OCI-LY3 (cell line): ENCODE measurements at regions not wholly inside any gene's neighbourhood (a gene's known extent, or its start where the extent isn't known, plus 50 kb on each side); places are given as distances from the start of the nearest gene placed in this dataset.

Experiments
- H2AFZ ChIP-seq: fragments of 200-600, 300-600 bp; shearing (Covaris generic); 2 replicates; pipeline ENCODE4 v1.6.0; 2014; ENCODE audit warnings: antibody characterized with exemption, low read depth, low read length
- H3K27ac ChIP-seq: fragments of 200-600, 300-600 bp; sonication (generic); 2 replicates; pipeline ENCODE4 v1.5.1; 2014; ENCODE audit warnings: mild to moderate bottlenecking, low read length, moderate library complexity, mixed read lengths
- H3K27me3 ChIP-seq: fragments of 200-600, 300-600 bp; sonication (generic); 2 replicates; pipeline ENCODE4 v1.6.1; 2014; ENCODE audit warnings: low read depth, low read length, mixed read lengths
- H3K36me3 ChIP-seq: fragments of 200-600, 300-600 bp; sonication (generic); replicated peaks from 2 replicates; pipeline ENCODE3; 2014; ENCODE audit warnings: low read depth, low read length, mixed read lengths
- H3K4me1 ChIP-seq: fragments of 300-600, 200-600 bp; sonication (generic); 2 replicates; pipeline ENCODE4 v1.6.1; 2014; ENCODE audit warnings: low read length, mixed read lengths
- H3K4me2 ChIP-seq: fragments of 200-600, 300-600 bp; sonication (generic); 2 replicates; pipeline ENCODE4 v1.6.1; 2014; ENCODE audit warnings: low read length, mixed read lengths
- H3K4me3 ChIP-seq: fragments of 300-600, 200-600 bp; sonication (generic); 2 replicates; pipeline ENCODE4 v1.5.1; 2014; ENCODE audit warnings: antibody characterized with exemption, mild to moderate bottlenecking, low read length, moderate library complexity
- H3K79me2 ChIP-seq: fragments of 300-600, 200-600 bp; shearing (Covaris generic); 2 replicates; pipeline ENCODE4 v1.6.1; 2014; ENCODE audit warnings: mild to moderate bottlenecking, low read length, mixed read lengths
- H3K9ac ChIP-seq: fragments of 300-600, 200-600 bp; shearing (Covaris generic); 2 replicates; pipeline ENCODE4 v1.6.0; 2014; ENCODE audit warnings: mild to moderate bottlenecking, low read length, moderate library complexity
- H3K9me3 ChIP-seq: fragments of 200-600, 300-600 bp; shearing (Covaris generic); 2 replicates; pipeline ENCODE4 v1.6.1; 2014; ENCODE audit warnings: low read length, mixed read lengths; ENCODE audit not compliant: insufficient read depth
- H4K20me1 ChIP-seq: fragments of 200-600, 300-600 bp; sonication (generic); 2 replicates; pipeline ENCODE4 v1.6.1; 2016; ENCODE audit warnings: low read length, mixed read lengths; ENCODE audit not compliant: insufficient read depth
- CTCF ChIP-seq: fragments of 200-600, 300-600 bp; sonication (generic); IDR thresholded peaks from 2 replicates; pipeline ENCODE4 v1.5.1; 2014; ENCODE audit warnings: antibody characterized with exemption, low read length, low read depth
- EZH2phosphoT487 ChIP-seq: fragments of 200-600 bp; shearing (Covaris generic); IDR thresholded peaks from 2 replicates; pipeline ENCODE4 v1.6.1; 2018; ENCODE audit warnings: antibody characterized with exemption, mixed run types, low read depth

GRCh38 chr9:135373820-135374219 lies 105.8 kb upstream of the PPP1R26 start:
- TF ChIP-seq CTCF (no peak), EZH2phosphoT487 (no peak)
- Histone ChIP-seq H3K4me3 (no peak overlapping the region), H3K36me3 (no peaks in the 10 kb centered on the region), H3K79me2 (no peaks in the 10 kb centered on the region), H3K9ac (no peak overlapping the region), H3K9me3 (no peaks in the 10 kb centered on the region), H4K20me1 (no peaks in the 10 kb centered on the region), H3K27me3 (no peaks in the 10 kb centered on the region), H2AFZ (no peak overlapping the region), H3K27ac (no peak overlapping the region), H3K4me1 (no peaks in the 10 kb centered on the region), H3K4me2 (no peak overlapping the region)

- no peak overlapping the region for H3K4me2 ChIP-seq
- no peaks in the 10 kb centered on the region for H4K20me1 ChIP-seq
- no peaks in the 10 kb centered on the region for H3K36me3 ChIP-seq
- no peak overlapping the region for H2AFZ ChIP-seq
- no peak for TF ChIP-seq CTCF
- TF ChIP-seq EZH2phosphoT487, result no peak
- H3K27ac ChIP-seq, result no peak overlapping the region
- H3K4me3 ChIP-seq, result no peak overlapping the region
- no peaks in the 10 kb centered on the region for H3K79me2 ChIP-seq
- no peak overlapping the region for H3K9ac ChIP-seq
- H3K4me1 ChIP-seq, result no peaks in the 10 kb centered on the region
- no peaks in the 10 kb centered on the region for H3K27me3 ChIP-seq
- H3K9me3 ChIP-seq, result no peaks in the 10 kb centered on the region
Observed at GRCh38 chr9:135374591-135374990, 105.0 kb upstream of the PPP1R26 start.

GRCh38 chr9:135375001-135375400 lies 104.6 kb upstream of the PPP1R26 start:
- Histone ChIP-seq H2AFZ (no peak overlapping the region), H3K79me2 (no peaks in the 10 kb centered on the region), H3K4me3 (no peak overlapping the region), H3K4me1 (no peaks in the 10 kb centered on the region), H3K9ac (no peak overlapping the region), H3K36me3 (no peaks in the 10 kb centered on the region), H4K20me1 (no peaks in the 10 kb centered on the region), H3K27me3 (no peaks in the 10 kb centered on the region), H3K4me2 (no peak overlapping the region), H3K27ac (no peak overlapping the region), H3K9me3 (no peaks in the 10 kb centered on the region)
- TF ChIP-seq CTCF, result no peak
- TF ChIP-seq EZH2phosphoT487, result no peak

GRCh38 chr9:135376511-135377265 lies 102.9 kb upstream of the PPP1R26 start:
- no peak overlapping the region for H2AFZ ChIP-seq
- H4K20me1 ChIP-seq, result no peaks in the 10 kb centered on the region
- no peaks in the 10 kb centered on the region for H3K36me3 ChIP-seq
- no peaks in the 10 kb centered on the region for H3K27me3 ChIP-seq
- TF ChIP-seq EZH2phosphoT487 (no peak), CTCF (no peak)
- no peak overlapping the region for H3K9ac ChIP-seq
- no peak overlapping the region for H3K4me3 ChIP-seq
- no peak overlapping the region for H3K27ac ChIP-seq
- H3K4me2 ChIP-seq, result no peak overlapping the region
- H3K4me1 ChIP-seq, result no peaks in the 10 kb centered on the region
- no peaks in the 10 kb centered on the region for H3K79me2 ChIP-seq
- no peaks in the 10 kb centered on the region for H3K9me3 ChIP-seq
